ENCODE measurements at regions not wholly inside any gene's neighbourhood (a gene's known extent, or its start where the extent isn't known, plus 50 kb on each side); places are given as distances from the start of the nearest gene placed in this dataset.
"Not testable (repeated sequence)": the region's sequence is repeated elsewhere in the genome, so short reads cannot be mapped to it uniquely, and the experiment has no call there.

DNA sequence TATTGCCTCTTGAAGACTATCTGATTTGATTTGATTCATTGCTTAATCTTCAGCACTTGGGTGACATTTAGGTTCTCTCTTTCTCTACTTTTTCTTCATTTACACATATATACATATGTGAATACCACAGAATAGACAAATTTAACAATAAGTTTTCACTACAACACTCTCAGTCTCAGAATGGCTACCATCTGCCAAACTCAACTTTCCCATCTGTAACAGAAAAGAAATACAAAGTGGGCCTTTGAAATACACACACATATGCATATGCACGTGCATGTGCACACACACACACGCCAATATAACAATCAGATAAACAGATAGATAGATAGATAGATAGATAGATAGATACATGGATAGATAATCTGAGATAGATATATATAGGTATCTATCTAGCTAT, 762.8 kb upstream of the NUDT12 start:
- no peaks in the 10 kb centered on the region for H3K79me2 ChIP-seq (ENCODE audit: insufficient read depth, low read length)
- no peaks in the 10 kb centered on the region for H3K36me3 ChIP-seq (ENCODE audit: insufficient read depth, low read length)
- H3F3A ChIP-seq (ENCODE audit: insufficient read depth, low read length): no peaks in the 10 kb centered on the region
- H3K9ac ChIP-seq (ENCODE audit: low read length): no peak overlapping the region
- H3K27me3 ChIP-seq (ENCODE audit: insufficient read depth, low read length): no peaks in the 10 kb centered on the region
- no peaks in the 10 kb centered on the region for H4K20me1 ChIP-seq (ENCODE audit: insufficient read depth, low read length)
- no peak overlapping the region for H3K27ac ChIP-seq (ENCODE audit: low read depth, low read length, poor library complexity, severe bottlenecking)
- no peak overlapping the region for H3K4me2 ChIP-seq (ENCODE audit: low read length)
- no peaks in the 10 kb centered on the region; the same call in 1 of the 2 replicates for H3K9me2 ChIP-seq (ENCODE audit: low read depth, low read length)
- H2AFZ ChIP-seq (ENCODE audit: low read length): no peak overlapping the region
- TF ChIP-seq EZH2 (IDR thresholded peaks at IDR 0.05; ENCODE audit: borderline replicate concordance, low read length): no peak
- TF ChIP-seq, protein P1, sequence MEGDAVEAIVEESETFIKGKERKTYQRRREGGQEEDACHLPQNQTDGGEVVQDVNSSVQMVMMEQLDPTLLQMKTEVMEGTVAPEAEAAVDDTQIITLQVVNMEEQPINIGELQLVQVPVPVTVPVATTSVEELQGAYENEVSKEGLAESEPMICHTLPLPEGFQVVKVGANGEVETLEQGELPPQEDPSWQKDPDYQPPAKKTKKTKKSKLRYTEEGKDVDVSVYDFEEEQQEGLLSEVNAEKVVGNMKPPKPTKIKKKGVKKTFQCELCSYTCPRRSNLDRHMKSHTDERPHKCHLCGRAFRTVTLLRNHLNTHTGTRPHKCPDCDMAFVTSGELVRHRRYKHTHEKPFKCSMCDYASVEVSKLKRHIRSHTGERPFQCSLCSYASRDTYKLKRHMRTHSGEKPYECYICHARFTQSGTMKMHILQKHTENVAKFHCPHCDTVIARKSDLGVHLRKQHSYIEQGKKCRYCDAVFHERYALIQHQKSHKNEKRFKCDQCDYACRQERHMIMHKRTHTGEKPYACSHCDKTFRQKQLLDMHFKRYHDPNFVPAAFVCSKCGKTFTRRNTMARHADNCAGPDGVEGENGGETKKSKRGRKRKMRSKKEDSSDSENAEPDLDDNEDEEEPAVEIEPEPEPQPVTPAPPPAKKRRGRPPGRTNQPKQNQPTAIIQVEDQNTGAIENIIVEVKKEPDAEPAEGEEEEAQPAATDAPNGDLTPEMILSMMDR (IDR thresholded peaks at IDR 0.05; ENCODE audit: low read length): no peak
- H3K4me3 ChIP-seq (ENCODE audit: low read depth, low read length, poor library complexity, severe bottlenecking): no peak overlapping the region
- H3K9me3 ChIP-seq (ENCODE audit: low read length): no peaks in the 10 kb centered on the region
- no peaks in the 10 kb centered on the region for H3K4me1 ChIP-seq (ENCODE audit: insufficient read depth, low read length, severe bottlenecking)

DNA sequence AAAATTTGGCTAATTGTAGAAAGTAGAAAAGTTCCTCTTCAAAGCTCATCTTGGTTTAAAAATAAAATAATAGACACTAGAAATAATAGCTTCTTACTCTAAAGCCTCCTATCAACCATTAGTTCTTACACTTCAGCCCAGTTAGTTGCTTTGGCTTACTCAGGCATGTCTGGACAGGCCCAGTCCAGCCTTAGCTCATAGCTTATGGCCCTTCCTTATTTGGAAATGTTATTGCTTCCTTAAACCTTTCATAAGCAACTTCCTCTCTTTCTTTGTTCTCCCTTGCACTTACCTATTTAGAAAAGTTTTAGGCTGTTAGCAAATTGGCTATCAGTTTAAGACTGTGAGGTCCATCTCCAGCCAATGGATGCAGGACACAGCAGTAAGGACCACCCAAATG, 754.1 kb upstream of the NUDT12 start:
- not testable (repeated sequence) for H3K4me1 ChIP-seq (ENCODE audit: insufficient read depth, low read length, severe bottlenecking); H3K9me3 ChIP-seq (ENCODE audit: low read length); H3K79me2 ChIP-seq (ENCODE audit: insufficient read depth, low read length); H3K4me2 ChIP-seq (ENCODE audit: low read length); H3K9me2 ChIP-seq (ENCODE audit: low read depth, low read length); H3K27me3 ChIP-seq (ENCODE audit: insufficient read depth, low read length); H3K4me3 ChIP-seq (ENCODE audit: low read depth, low read length, poor library complexity, severe bottlenecking); H3F3A ChIP-seq (ENCODE audit: insufficient read depth, low read length); H3K36me3 ChIP-seq (ENCODE audit: insufficient read depth, low read length); H4K20me1 ChIP-seq (ENCODE audit: insufficient read depth, low read length); H3K27ac ChIP-seq (ENCODE audit: low read depth, low read length, poor library complexity, severe bottlenecking); H3K9ac ChIP-seq (ENCODE audit: low read length); H2AFZ ChIP-seq (ENCODE audit: low read length)

DNA sequence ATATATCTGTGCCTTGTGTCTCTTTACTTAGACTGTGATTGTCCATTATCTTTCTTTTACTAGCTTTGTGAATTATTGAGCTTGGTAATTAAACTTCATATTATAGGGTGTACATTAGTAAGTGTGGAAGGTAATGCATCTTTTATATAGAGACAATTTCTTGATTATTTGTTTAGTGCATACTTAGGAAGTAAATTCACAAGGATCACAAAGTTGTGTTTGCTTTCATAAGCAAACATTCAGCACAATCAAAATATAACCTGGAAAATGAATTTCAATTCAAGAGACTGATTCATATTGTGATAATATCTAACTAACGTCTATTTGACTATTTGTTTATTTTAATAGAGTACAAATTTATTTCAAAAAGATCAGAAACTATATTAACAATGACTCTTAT, 749.9 kb upstream of the NUDT12 start:
- no peaks in the 10 kb centered on the region for H3F3A ChIP-seq (ENCODE audit: insufficient read depth, low read length)
- no peaks in the 10 kb centered on the region for H3K79me2 ChIP-seq (ENCODE audit: insufficient read depth, low read length)
- H3K27me3 ChIP-seq (ENCODE audit: insufficient read depth, low read length): no peaks in the 10 kb centered on the region
- H3K9me2 ChIP-seq (ENCODE audit: low read depth, low read length): no peaks in the 10 kb centered on the region
- no peak overlapping the region for H3K9ac ChIP-seq (ENCODE audit: low read length)
- no peaks in the 10 kb centered on the region for H3K9me3 ChIP-seq (ENCODE audit: low read length)
- no peak overlapping the region for H3K4me3 ChIP-seq (ENCODE audit: low read depth, low read length, poor library complexity, severe bottlenecking)
- no peak overlapping the region for H2AFZ ChIP-seq (ENCODE audit: low read length)
- no peaks in the 10 kb centered on the region for H3K36me3 ChIP-seq (ENCODE audit: insufficient read depth, low read length)
- no peaks in the 10 kb centered on the region for H3K4me1 ChIP-seq (ENCODE audit: insufficient read depth, low read length, severe bottlenecking)
- no peak overlapping the region for H3K4me2 ChIP-seq (ENCODE audit: low read length)
- no peaks in the 10 kb centered on the region for H4K20me1 ChIP-seq (ENCODE audit: insufficient read depth, low read length)
- H3K27ac ChIP-seq (ENCODE audit: low read depth, low read length, poor library complexity, severe bottlenecking): no peak overlapping the region
- TF ChIP-seq EZH2 (IDR thresholded peaks at IDR 0.05; ENCODE audit: borderline replicate concordance, low read length): no peak
- TF ChIP-seq, protein P1 (IDR thresholded peaks at IDR 0.05; ENCODE audit: low read length): no peak

DNA sequence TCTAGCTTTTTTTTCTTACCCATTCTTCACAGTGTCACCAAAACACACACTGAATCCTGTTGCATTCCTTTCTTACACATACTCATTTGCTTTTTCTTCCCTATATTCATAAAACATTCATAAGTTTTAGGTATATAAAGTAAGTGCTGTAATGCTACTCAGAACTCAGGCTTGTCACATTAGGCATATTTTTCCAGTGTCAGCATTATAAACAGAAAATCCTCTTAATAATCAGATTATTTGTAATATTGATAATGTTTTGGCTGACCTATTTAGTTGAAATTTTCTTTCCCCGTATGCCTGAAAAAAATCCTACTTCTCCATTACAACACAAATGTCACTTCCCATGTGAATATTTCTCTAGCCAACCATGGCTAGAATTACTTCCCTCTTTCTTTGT, 743.0 kb upstream of the NUDT12 start:
- H3K9me3 ChIP-seq (ENCODE audit: low read length): no peaks in the 10 kb centered on the region
- no peaks in the 10 kb centered on the region for H3K27me3 ChIP-seq (ENCODE audit: insufficient read depth, low read length)
- no peak overlapping the region for H3K9ac ChIP-seq (ENCODE audit: low read length)
- H3F3A ChIP-seq (ENCODE audit: insufficient read depth, low read length): no peaks in the 10 kb centered on the region
- no peak overlapping the region for H3K4me2 ChIP-seq (ENCODE audit: low read length)
- no peak for TF ChIP-seq EZH2 (IDR thresholded peaks at IDR 0.05; ENCODE audit: borderline replicate concordance, low read length)
- TF ChIP-seq, protein P1 (IDR thresholded peaks at IDR 0.05; ENCODE audit: low read length): no peak
- H2AFZ ChIP-seq (ENCODE audit: low read length): no peak overlapping the region
- no peaks in the 10 kb centered on the region for H3K4me1 ChIP-seq (ENCODE audit: insufficient read depth, low read length, severe bottlenecking)
- no peaks in the 10 kb centered on the region for H4K20me1 ChIP-seq (ENCODE audit: insufficient read depth, low read length)
- no peaks in the 10 kb centered on the region for H3K9me2 ChIP-seq (ENCODE audit: low read depth, low read length)
- H3K4me3 ChIP-seq (ENCODE audit: low read depth, low read length, poor library complexity, severe bottlenecking): no peak overlapping the region
- H3K79me2 ChIP-seq (ENCODE audit: insufficient read depth, low read length): no peaks in the 10 kb centered on the region
- no peaks in the 10 kb centered on the region for H3K36me3 ChIP-seq (ENCODE audit: insufficient read depth, low read length)
- H3K27ac ChIP-seq (ENCODE audit: low read depth, low read length, poor library complexity, severe bottlenecking): no peak overlapping the region
